PC-9 (cell line): ENCODE measurements at regions not wholly inside any gene's neighbourhood (a gene's known extent, or its start where the extent isn't known, plus 50 kb on each side); places are given as distances from the start of the nearest gene placed in this dataset.
"Not testable (repeated sequence)": the region's sequence is repeated elsewhere in the genome, so short reads cannot be mapped to it uniquely, and the experiment has no call there.

ENCODE experiments used
- BruUV-seq: library from RNA; stranded (reverse); fragments of 400-500 nt; replicated peaks from 2 replicates; lab custom pipeline; 2021; lab: Mats Ljungman, UMichigan
- CTCF ChIA-PET: fragments of 300-600 bp; sonication (Branson Sonifier 250); formaldehyde crosslinking; loops from one replicate; lab custom pipeline; 2022; ENCODE audit warnings: antibody characterized with exemption; lab: Charles Lee
- POLR2A ChIA-PET: fragments of 300-600 bp; sonication (Branson Sonifier 250); formaldehyde crosslinking; loops from one replicate; lab custom pipeline; 2022; ENCODE audit warnings: antibody characterized with exemption; ENCODE audit not compliant: unreplicated experiment; lab: Charles Lee
- DNase-seq, 2 experiments: peaks; one replicate each; pipeline versions ENCODE4 v3.0.0 to v3.0.0-alpha.2; 2015 to 2022; ENCODE audit warnings: mixed read lengths in 1 of 2
- H2AFZ ChIP-seq: fragments of 200-600 bp; sonication (generic); 2 replicates; pipeline ENCODE4 v1.8.1; 2017; ENCODE audit warnings: antibody characterized with exemption
- H3F3A ChIP-seq: fragments of 200-600 bp; sonication (generic); 2 replicates; pipeline ENCODE4 v1.8.1; 2017; ENCODE audit warnings: antibody characterized with exemption, mild to moderate bottlenecking, low read depth; ENCODE audit not compliant: insufficient read depth
- H3K27ac ChIP-seq: fragments of 200-600 bp; sonication (generic); 2 replicates; pipeline ENCODE4 v1.6.1; 2016; ENCODE audit warnings: mixed run types
- H3K27me3 ChIP-seq: fragments of 200-600 bp; sonication (generic); 2 replicates; pipeline ENCODE4 v1.6.1; 2016; ENCODE audit warnings: low read depth, mixed run types; ENCODE audit not compliant: insufficient read depth
- H3K36me3 ChIP-seq: fragments of 200-600 bp; sonication (generic); 2 replicates; pipeline ENCODE4 v1.6.1; 2016; ENCODE audit warnings: low read depth, mixed run types
- H3K4me1 ChIP-seq: fragments of 200-600 bp; sonication (generic); replicated peaks from 2 replicates; pipeline ENCODE4 v1.6.1; 2016; ENCODE audit warnings: mixed run types; ENCODE audit not compliant: insufficient read depth
- H3K4me2 ChIP-seq: fragments of 200-600 bp; sonication (generic); 2 replicates; pipeline ENCODE4 v1.6.1; 2017; ENCODE audit warnings: mixed run types
- H3K4me3 ChIP-seq: fragments of 200-600 bp; sonication (generic); 2 replicates; pipeline ENCODE4 v1.6.1; 2016; ENCODE audit warnings: mixed run types
- H3K79me2 ChIP-seq: fragments of 200-600 bp; sonication (generic); 2 replicates; pipeline ENCODE4 v1.6.1; 2017; ENCODE audit warnings: low read depth, mixed run types
- H3K9me2 ChIP-seq: fragments of 200-600 bp; sonication (generic); 2 replicates; pipeline ENCODE4 v1.8.1; 2017; ENCODE audit warnings: mild to moderate bottlenecking; ENCODE audit not compliant: insufficient read depth
- H3K9me3 ChIP-seq: fragments of 200-600 bp; sonication (generic); 2 replicates; pipeline ENCODE4 v1.8.1; 2016; ENCODE audit warnings: low read depth; ENCODE audit not compliant: insufficient read depth
- H4K20me1 ChIP-seq: fragments of 200-600 bp; sonication (generic); 2 replicates; pipeline ENCODE4 v1.8.1; 2017; ENCODE audit not compliant: insufficient read depth
- EZH2 ChIP-seq: fragments of 200-600 bp; sonication (generic); IDR thresholded peaks from 2 replicates; pipeline ENCODE4 v1.8.0; 2017; ENCODE audit warnings: antibody characterized with exemption, low read depth
- intact Hi-C: fragments of 100-400 bp; cut with micrococcal nuclease; formaldehyde crosslinking; loops from one replicate; pipeline ENCODE4 v1.10.0; 2022; ENCODE audit not compliant: unreplicated experiment
- TF ChIP-seq, protein P1 (sequence below): fragments of 200-600 bp; sonication (generic); conservative IDR thresholded peaks from 2 replicates; pipeline ENCODE4 v1.6.1; 2017; ENCODE audit warnings: mixed run types, antibody characterized with exemption, mild to moderate bottlenecking, moderate library complexity

GRCh38 chrX:848386-848785, 217.8 kb downstream of the SHOX start:
- intact Hi-C loops = no loop called here
- CTCF ChIA-PET = no interaction called here
- no peak for TF ChIP-seq EZH2
- TF ChIP-seq, protein P1, sequence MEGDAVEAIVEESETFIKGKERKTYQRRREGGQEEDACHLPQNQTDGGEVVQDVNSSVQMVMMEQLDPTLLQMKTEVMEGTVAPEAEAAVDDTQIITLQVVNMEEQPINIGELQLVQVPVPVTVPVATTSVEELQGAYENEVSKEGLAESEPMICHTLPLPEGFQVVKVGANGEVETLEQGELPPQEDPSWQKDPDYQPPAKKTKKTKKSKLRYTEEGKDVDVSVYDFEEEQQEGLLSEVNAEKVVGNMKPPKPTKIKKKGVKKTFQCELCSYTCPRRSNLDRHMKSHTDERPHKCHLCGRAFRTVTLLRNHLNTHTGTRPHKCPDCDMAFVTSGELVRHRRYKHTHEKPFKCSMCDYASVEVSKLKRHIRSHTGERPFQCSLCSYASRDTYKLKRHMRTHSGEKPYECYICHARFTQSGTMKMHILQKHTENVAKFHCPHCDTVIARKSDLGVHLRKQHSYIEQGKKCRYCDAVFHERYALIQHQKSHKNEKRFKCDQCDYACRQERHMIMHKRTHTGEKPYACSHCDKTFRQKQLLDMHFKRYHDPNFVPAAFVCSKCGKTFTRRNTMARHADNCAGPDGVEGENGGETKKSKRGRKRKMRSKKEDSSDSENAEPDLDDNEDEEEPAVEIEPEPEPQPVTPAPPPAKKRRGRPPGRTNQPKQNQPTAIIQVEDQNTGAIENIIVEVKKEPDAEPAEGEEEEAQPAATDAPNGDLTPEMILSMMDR = no peak
- Histone ChIP-seq H3K4me2 (no peak overlapping the region), H3K27ac (no peak overlapping the region), H2AFZ (no peak overlapping the region), H3K36me3 (no peaks in the 10 kb centered on the region), H3K79me2 (no peaks in the 10 kb centered on the region), H3K27me3 (peaks cover 4% of the 10 kb centered on the region), H3K4me1 (no peaks in the 10 kb centered on the region), H4K20me1 (no peaks in the 10 kb centered on the region), H3K9me3 (no peaks in the 10 kb centered on the region), H3F3A (no peaks in the 10 kb centered on the region), H3K4me3 (no peak overlapping the region), H3K9me2 (no peaks in the 10 kb centered on the region)
- DNase-seq = no peak
- POLR2A ChIA-PET = no interaction called here
- BruUV-seq = no TSS peak

- Histone ChIP-seq H3K79me2 (no peaks in the 10 kb centered on the region), H3K36me3 (no peaks in the 10 kb centered on the region), H2AFZ (no peak overlapping the region), H3K4me3 (no peak overlapping the region), H3K9me2 (no peaks in the 10 kb centered on the region), H3K27ac (no peak overlapping the region), H3K4me2 (no peak overlapping the region), H3K9me3 (no peaks in the 10 kb centered on the region), H4K20me1 (no peaks in the 10 kb centered on the region), H3F3A (no peaks in the 10 kb centered on the region), H3K4me1 (no peaks in the 10 kb centered on the region), H3K27me3 (no peaks in the 10 kb centered on the region)
- ChIA-PET CTCF (no interaction called here), POLR2A (no interaction called here)
- TF ChIP-seq, protein P1 = no peak
- TF ChIP-seq EZH2 = no peak
- DNase-seq = no peak
- BruUV-seq = no TSS peak
- intact Hi-C loops = no loop called here
These were observed 212.7 kb downstream of the SHOX start for GRCh38 chrX:843306-843705.

DNA sequence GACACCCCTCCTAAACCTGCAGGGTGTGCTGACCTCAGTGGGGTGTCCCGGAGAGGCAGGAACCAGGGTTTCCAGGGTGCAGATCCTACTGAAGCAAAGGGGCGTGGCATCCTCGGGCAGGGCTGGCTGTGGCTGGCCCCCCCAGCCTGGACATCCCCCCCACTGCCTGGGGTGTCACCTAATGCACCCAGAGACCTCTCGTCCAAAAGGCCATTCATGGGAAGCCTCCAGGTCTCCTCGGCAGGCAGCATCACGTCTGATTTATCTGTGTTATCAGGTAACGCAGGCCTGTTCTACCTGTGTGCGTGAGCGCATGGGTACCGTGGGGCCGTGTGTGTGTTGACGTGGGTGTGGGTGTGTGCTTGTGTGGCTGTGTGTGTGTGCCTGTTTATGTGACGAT, 210.0 kb downstream of the SHOX start:
- intact Hi-C loops = no loop called here
- no peaks in the 10 kb centered on the region for H3F3A ChIP-seq
- POLR2A ChIA-PET = no interaction called here
- H3K9me3 ChIP-seq = no peaks in the 10 kb centered on the region
- no peak overlapping the region for H3K27ac ChIP-seq
- H3K9me2 ChIP-seq = no peaks in the 10 kb centered on the region
- no peaks in the 10 kb centered on the region for H3K27me3 ChIP-seq
- H3K36me3 ChIP-seq = no peaks in the 10 kb centered on the region
- no peaks in the 10 kb centered on the region for H3K4me1 ChIP-seq
- no peak for DNase-seq
- CTCF ChIA-PET = no interaction called here
- no peaks in the 10 kb centered on the region for H3K79me2 ChIP-seq
- H3K4me2 ChIP-seq = no peak overlapping the region
- TF ChIP-seq, protein P1 = no peak
- TF ChIP-seq EZH2 = no peak
- H2AFZ ChIP-seq = no peak overlapping the region
- no TSS peak for BruUV-seq
- no peaks in the 10 kb centered on the region for H4K20me1 ChIP-seq
- H3K4me3 ChIP-seq = no peak overlapping the region

GRCh38 chrX:838666-839065, 208.1 kb downstream of the SHOX start:
- intact Hi-C loops, H3K4me2 ChIP-seq, H3K27ac ChIP-seq, DNase-seq, H3K36me3 ChIP-seq, H3F3A ChIP-seq, POLR2A ChIA-PET, BruUV-seq, H3K79me2 ChIP-seq, H4K20me1 ChIP-seq, H2AFZ ChIP-seq, H3K9me2 ChIP-seq, H3K27me3 ChIP-seq, CTCF ChIA-PET, H3K4me1 ChIP-seq, H3K9me3 ChIP-seq, H3K4me3 ChIP-seq: not testable (repeated sequence)

DNA sequence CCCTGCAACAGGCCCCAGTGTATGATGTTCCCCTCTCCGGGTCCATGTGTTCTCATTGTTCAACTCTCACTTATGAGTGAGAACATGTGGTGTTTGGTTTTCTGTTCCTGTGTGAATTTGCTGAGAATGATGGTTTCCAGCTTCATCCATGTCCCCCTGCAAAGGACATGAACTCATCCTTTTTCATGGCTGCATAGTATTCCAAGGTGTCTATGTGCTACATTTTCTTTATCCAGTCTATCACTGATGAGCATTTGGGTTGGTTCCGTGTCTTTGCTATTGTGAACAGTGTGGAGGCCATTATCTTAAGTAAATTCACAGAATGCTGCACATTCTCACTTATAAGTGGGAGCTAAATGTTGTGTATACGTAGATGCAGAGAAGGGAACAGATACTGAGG, 205.3 kb downstream of the SHOX start:
- H4K20me1 ChIP-seq, BruUV-seq, H3K27ac ChIP-seq, H3K4me3 ChIP-seq, H3K36me3 ChIP-seq, POLR2A ChIA-PET, intact Hi-C loops, CTCF ChIA-PET, H3K9me3 ChIP-seq, H3F3A ChIP-seq, H2AFZ ChIP-seq, H3K79me2 ChIP-seq, H3K4me2 ChIP-seq, H3K9me2 ChIP-seq, H3K4me1 ChIP-seq, DNase-seq: not testable (repeated sequence)
- peaks cover 14% of the 10 kb centered on the region for H3K27me3 ChIP-seq
